Panc1 (cell line): ENCODE measurements at regions not wholly inside any gene's neighbourhood (a gene's known extent, or its start where the extent isn't known, plus 50 kb on each side); places are given as distances from the start of the nearest gene placed in this dataset.

Experiments used
- ATAC-seq: fragments of 200-7000 bp; cut with Tn5 transposase; 2 replicates; pipeline ENCODE4 v1.9.1; 2020; ENCODE audit warnings: mild to moderate bottlenecking, moderate library complexity
- BruUV-seq: library from RNA; stranded (reverse); fragments of 400-500 nt; replicated peaks from 2 replicates; lab custom pipeline; 2021; lab: Mats Ljungman, UMichigan
- CTCF ChIA-PET: fragments of 300-600 bp; sonication (Branson Sonifier 250); formaldehyde crosslinking; loops from one replicate; lab custom pipeline; 2022; ENCODE audit warnings: antibody characterized with exemption; lab: Charles Lee
- POLR2A ChIA-PET: fragments of 300-600 bp; sonication (Branson Sonifier 250); formaldehyde crosslinking; loops from one replicate; lab custom pipeline; 2022; ENCODE audit warnings: antibody characterized with exemption; lab: Charles Lee
- DNase-seq: peaks from one replicate; pipeline ENCODE4 v3.0.0-alpha.2; 2010; ENCODE audit warnings: low read depth, low spot score
- H3K27ac ChIP-seq: 2 replicates; pipeline ENCODE4 v1.5.1; 2011; ENCODE audit warnings: mild to moderate bottlenecking, low read length, inconsistent platforms
- H3K27me3 ChIP-seq: fragments of 200-500 bp; sonication (Bioruptor generic); 2 replicates; pipeline ENCODE4 v1.6.0; 2014; ENCODE audit warnings: low read length, inconsistent platforms; ENCODE audit not compliant: control insufficient read depth, insufficient read depth
- H3K36me3 ChIP-seq: fragments of 200-500 bp; sonication (Bioruptor generic); 2 replicates; pipeline ENCODE4 v1.5.1; 2014; ENCODE audit warnings: inconsistent platforms, mild to moderate bottlenecking, low read length, moderate library complexity; ENCODE audit not compliant: control insufficient read depth, insufficient read depth
- H3K4me1 ChIP-seq: 2 replicates; pipeline ENCODE4 v1.5.1; 2011; ENCODE audit warnings: inconsistent platforms, mild to moderate bottlenecking, low read length, moderate library complexity; ENCODE audit not compliant: control insufficient read depth, insufficient read depth
- H3K4me3 ChIP-seq, 2 experiments: 2 replicates each; pipeline ENCODE4 v1.5.1; 2011 to 2012; ENCODE audit warnings: low read depth in 2 of 2, low read length in 2 of 2, mild to moderate bottlenecking in 2 of 2, inconsistent platforms in 1 of 2, moderate library complexity in 1 of 2
- H3K9me3 ChIP-seq: fragments of 200-500 bp; sonication (Bioruptor generic); 2 replicates; pipeline ENCODE4 v1.5.1; 2014; ENCODE audit warnings: low read depth, mild to moderate bottlenecking, inconsistent platforms, low read length, moderate library complexity; ENCODE audit not compliant: control insufficient read depth, insufficient read depth
- POLR2AphosphoS5 ChIP-seq: IDR thresholded peaks from 2 replicates; pipeline ENCODE4 v1.6.1; 2012; ENCODE audit warnings: mild to moderate bottlenecking, low read depth, low read length, moderate library complexity
- SIN3A ChIP-seq: IDR thresholded peaks from 2 replicates; pipeline ENCODE4 v1.6.1; 2012; ENCODE audit warnings: low read depth, mild to moderate bottlenecking, low read length, moderate library complexity, borderline replicate concordance; ENCODE audit not compliant: insufficient read depth
- TCF7L2 ChIP-seq: IDR thresholded peaks from 2 replicates; pipeline ENCODE4 v1.6.1; 2011; ENCODE audit warnings: mild to moderate bottlenecking, low read depth, low read length, inconsistent platforms
- in situ Hi-C: cut with HindIII; loops from 2 replicates; pipeline ENCODE4 v1.10.0; 2016; ENCODE audit warnings: low sequenced_read_pairs, low pct_unique_long_range_greater_than_20kb
- intact Hi-C: fragments of 100-400 bp; cut with micrococcal nuclease; formaldehyde crosslinking; loops from one replicate; pipeline ENCODE4 v1.10.0; 2022; ENCODE audit not compliant: unreplicated experiment
- TF ChIP-seq, protein P1 (sequence below): fragments of 450-650 bp; IDR thresholded peaks from 2 replicates; pipeline ENCODE4 v1.5.1; 2017; ENCODE audit warnings: mild to moderate bottlenecking
- TF ChIP-seq, protein P2 (sequence below), 2 experiments: IDR thresholded peaks; 2 replicates each; pipeline ENCODE4 v1.6.1; 2011 to 2012; ENCODE audit warnings: low read depth in 2 of 2, control low read depth in 1 of 2, low read length in 1 of 2, mild to moderate bottlenecking in 1 of 2, moderate library complexity in 1 of 2; ENCODE audit not compliant: insufficient read depth in 1 of 2

DNA sequence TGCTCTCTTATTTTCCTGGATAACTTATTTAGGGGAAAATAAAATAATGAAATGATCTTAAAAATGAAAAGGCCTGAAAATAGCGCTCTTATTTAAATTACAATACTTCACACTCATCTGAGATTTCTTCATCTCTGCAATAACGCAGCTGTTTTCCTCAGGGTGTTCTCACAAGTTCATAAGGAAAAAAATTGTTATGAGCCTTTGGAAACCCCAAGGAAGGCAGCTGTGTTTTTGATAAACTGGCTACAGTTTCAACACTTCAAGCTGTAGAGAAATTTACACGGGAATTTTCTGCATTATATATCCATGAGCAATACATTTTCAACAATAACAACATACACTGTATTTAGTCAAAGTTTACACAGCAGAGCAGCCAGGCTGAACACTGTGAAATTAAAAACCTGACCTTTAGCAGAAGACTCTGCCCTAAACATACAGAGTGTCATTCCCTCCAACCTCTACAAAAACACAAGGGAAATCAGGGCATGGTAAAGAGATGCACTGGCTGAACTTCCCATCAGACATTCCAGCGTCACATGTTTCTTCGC is 959.6 kb downstream of the SLC4A3 start:
- BruUV-seq = no TSS peak
- Histone ChIP-seq H3K9me3 (no peaks in the 10 kb centered on the region), H3K36me3 (no peaks in the 10 kb centered on the region), H3K27me3 (no peaks in the 10 kb centered on the region), H3K4me3 (no peak overlapping the region), H3K27ac (no peak overlapping the region), H3K4me1 (no peaks in the 10 kb centered on the region)
- in situ Hi-C loops = no loop called here
- CTCF ChIA-PET = no interaction called here
- DNase-seq (no peak), ATAC-seq (no peak)
- TF ChIP-seq, protein P1, sequence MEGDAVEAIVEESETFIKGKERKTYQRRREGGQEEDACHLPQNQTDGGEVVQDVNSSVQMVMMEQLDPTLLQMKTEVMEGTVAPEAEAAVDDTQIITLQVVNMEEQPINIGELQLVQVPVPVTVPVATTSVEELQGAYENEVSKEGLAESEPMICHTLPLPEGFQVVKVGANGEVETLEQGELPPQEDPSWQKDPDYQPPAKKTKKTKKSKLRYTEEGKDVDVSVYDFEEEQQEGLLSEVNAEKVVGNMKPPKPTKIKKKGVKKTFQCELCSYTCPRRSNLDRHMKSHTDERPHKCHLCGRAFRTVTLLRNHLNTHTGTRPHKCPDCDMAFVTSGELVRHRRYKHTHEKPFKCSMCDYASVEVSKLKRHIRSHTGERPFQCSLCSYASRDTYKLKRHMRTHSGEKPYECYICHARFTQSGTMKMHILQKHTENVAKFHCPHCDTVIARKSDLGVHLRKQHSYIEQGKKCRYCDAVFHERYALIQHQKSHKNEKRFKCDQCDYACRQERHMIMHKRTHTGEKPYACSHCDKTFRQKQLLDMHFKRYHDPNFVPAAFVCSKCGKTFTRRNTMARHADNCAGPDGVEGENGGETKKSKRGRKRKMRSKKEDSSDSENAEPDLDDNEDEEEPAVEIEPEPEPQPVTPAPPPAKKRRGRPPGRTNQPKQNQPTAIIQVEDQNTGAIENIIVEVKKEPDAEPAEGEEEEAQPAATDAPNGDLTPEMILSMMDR = no peak
- TF ChIP-seq, protein P2, sequence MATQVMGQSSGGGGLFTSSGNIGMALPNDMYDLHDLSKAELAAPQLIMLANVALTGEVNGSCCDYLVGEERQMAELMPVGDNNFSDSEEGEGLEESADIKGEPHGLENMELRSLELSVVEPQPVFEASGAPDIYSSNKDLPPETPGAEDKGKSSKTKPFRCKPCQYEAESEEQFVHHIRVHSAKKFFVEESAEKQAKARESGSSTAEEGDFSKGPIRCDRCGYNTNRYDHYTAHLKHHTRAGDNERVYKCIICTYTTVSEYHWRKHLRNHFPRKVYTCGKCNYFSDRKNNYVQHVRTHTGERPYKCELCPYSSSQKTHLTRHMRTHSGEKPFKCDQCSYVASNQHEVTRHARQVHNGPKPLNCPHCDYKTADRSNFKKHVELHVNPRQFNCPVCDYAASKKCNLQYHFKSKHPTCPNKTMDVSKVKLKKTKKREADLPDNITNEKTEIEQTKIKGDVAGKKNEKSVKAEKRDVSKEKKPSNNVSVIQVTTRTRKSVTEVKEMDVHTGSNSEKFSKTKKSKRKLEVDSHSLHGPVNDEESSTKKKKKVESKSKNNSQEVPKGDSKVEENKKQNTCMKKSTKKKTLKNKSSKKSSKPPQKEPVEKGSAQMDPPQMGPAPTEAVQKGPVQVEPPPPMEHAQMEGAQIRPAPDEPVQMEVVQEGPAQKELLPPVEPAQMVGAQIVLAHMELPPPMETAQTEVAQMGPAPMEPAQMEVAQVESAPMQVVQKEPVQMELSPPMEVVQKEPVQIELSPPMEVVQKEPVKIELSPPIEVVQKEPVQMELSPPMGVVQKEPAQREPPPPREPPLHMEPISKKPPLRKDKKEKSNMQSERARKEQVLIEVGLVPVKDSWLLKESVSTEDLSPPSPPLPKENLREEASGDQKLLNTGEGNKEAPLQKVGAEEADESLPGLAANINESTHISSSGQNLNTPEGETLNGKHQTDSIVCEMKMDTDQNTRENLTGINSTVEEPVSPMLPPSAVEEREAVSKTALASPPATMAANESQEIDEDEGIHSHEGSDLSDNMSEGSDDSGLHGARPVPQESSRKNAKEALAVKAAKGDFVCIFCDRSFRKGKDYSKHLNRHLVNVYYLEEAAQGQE (IDR thresholded peaks at IDR 0.05; ENCODE audit: insufficient read depth in 1 of 2, low read depth in 2 of 2, low read length in 1 of 2) = no peak
- TF ChIP-seq POLR2AphosphoS5 (no peak), TCF7L2 (no peak), SIN3A (no peak)
- intact Hi-C loops = no loop called here
- POLR2A ChIA-PET = no interaction called here

DNA sequence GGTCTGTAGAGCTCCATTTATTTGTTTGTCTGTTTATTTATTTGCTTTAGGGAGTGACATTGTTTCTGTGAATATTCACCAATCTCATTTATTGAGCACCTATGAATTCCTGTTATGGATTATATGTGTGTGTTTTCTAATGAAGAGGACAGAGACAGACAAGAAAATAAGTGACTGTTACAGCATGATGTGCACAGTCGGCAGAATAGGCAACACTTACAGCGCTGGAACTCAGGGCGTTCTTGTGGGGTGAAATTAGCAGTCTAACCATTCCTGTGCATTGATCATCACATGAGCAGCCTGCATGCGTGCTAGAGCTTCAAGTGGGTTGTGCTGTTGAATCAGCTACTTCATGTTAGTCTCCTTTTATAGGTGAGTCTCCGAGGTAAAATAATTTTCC is 960.7 kb downstream of the SLC4A3 start:
- TF ChIP-seq, protein P2 (IDR thresholded peaks at IDR 0.05; ENCODE audit: insufficient read depth in 1 of 2, low read depth in 2 of 2, low read length in 1 of 2) = no peak
- TF ChIP-seq, protein P1 = no peak
- H3K27me3 ChIP-seq = no peaks in the 10 kb centered on the region
- no peaks in the 10 kb centered on the region for H3K9me3 ChIP-seq
- no peaks in the 10 kb centered on the region for H3K4me1 ChIP-seq
- CTCF ChIA-PET = no interaction called here
- in situ Hi-C loops = no loop called here
- H3K27ac ChIP-seq = no peak overlapping the region
- ATAC-seq = no peak
- POLR2A ChIA-PET = interaction anchor here (0.6 kb wide), 1 partner anchor 1472 kb away, joined by 7 read pairs; no protein-coding TSS in a partner anchor
- no peak overlapping the region for H3K4me3 ChIP-seq
- intact Hi-C loops = no loop called here
- no peak for DNase-seq
- no peaks in the 10 kb centered on the region for H3K36me3 ChIP-seq
- BruUV-seq = no TSS peak
